B cell (primary cell): ENCODE measurements at regions not wholly inside any gene's neighbourhood (a gene's known extent, or its start where the extent isn't known, plus 50 kb on each side); places are given as distances from the start of the nearest gene placed in this dataset.

ENCODE experiments used
- ATAC-seq: fragments of 200-7000 bp; cut with Tn5 transposase; one replicate; pipeline ENCODE4 v1.10.0; 2021; ENCODE audit warnings: low read depth, mild to moderate bottlenecking, moderate number of reproducible peaks, moderate library complexity
- CTCF ChIA-PET: fragments of 350-600 bp; sonication (Branson Sonifier 250); formaldehyde crosslinking; loops from one replicate; lab custom pipeline; 2021; ENCODE audit warnings: antibody characterized with exemption, inconsistent platforms; lab: Charles Lee
- POLR2A ChIA-PET: fragments of 350-600 bp; sonication (Branson Sonifier 250); formaldehyde crosslinking; loops from one replicate; lab custom pipeline; 2021; ENCODE audit warnings: antibody characterized with exemption; lab: Charles Lee
- DNase-seq: peaks from one replicate; pipeline ENCODE4 v3.0.0; 2013
- H2AFZ ChIP-seq: 2 replicates; pipeline ENCODE4 v1.6.1; 2012; ENCODE audit warnings: mild to moderate bottlenecking, low read depth, low read length; ENCODE audit not compliant: insufficient read depth, poor library complexity, severe bottlenecking
- H3K27ac ChIP-seq, 2 donors: 1 replicate in 1 of 2; 2 replicates in 1 of 2; pipeline ENCODE4 v1.5.1; 2012 to 2013; ENCODE audit warnings: low read length in 2 of 2, mild to moderate bottlenecking in 2 of 2, moderate library complexity in 1 of 2
- H3K27me3 ChIP-seq, 4 experiments: fragments of 200-600 bp in 1 of 4; sonication (generic) in 1 of 4; replicated peaks in 1 of 4; 1 replicate in 2 of 4; 2 replicates in 2 of 4; pipeline versions ENCODE4 v1.6.1 to v1.7.0; 2013 to 2016; ENCODE audit warnings: low read length in 3 of 4, mild to moderate bottlenecking in 2 of 4, mixed read lengths in 1 of 4, moderate library complexity in 1 of 4; ENCODE audit not compliant: insufficient read depth in 4 of 4, control insufficient read depth in 3 of 4; ENCODE audit errors: control extremely low read depth in 1 of 4
- H3K36me3 ChIP-seq, 2 experiments: replicated peaks in 1 of 2; 1 replicate in 1 of 2; 2 replicates in 1 of 2; pipeline versions ENCODE4 v1.6.1 to v1.7.1; 2013; ENCODE audit warnings: low read length in 1 of 2; ENCODE audit not compliant: insufficient read depth in 2 of 2, control insufficient read depth in 1 of 2; ENCODE audit errors: control extremely low read depth in 1 of 2, extremely low read depth in 1 of 2
- H3K4me1 ChIP-seq, 2 donors: fragments of 200-600 bp in 1 of 2; sonication (generic) in 1 of 2; 1 replicate in 1 of 2; 2 replicates in 1 of 2; pipeline versions ENCODE4 v1.5.1 to v1.6.1; 2013 to 2017; ENCODE audit warnings: low read length in 2 of 2; ENCODE audit not compliant: control insufficient read depth in 2 of 2, insufficient read depth in 2 of 2
- H3K4me2 ChIP-seq: replicated peaks from 2 replicates; pipeline ENCODE3; 2012; ENCODE audit warnings: mild to moderate bottlenecking, low read depth, low read length; ENCODE audit not compliant: poor library complexity, severe bottlenecking
- H3K4me3 ChIP-seq, 5 experiments: fragments of 200-600 bp in 1 of 5; sonication (generic) in 1 of 5; 1 replicate in 3 of 5; 2 replicates in 2 of 5; pipeline versions ENCODE4 v1.5.1 to v1.7.0; 2011 to 2016; ENCODE audit warnings: low read length in 4 of 5, mild to moderate bottlenecking in 4 of 5, low read depth in 2 of 5, control low read depth in 1 of 5, moderate library complexity in 1 of 5; ENCODE audit not compliant: insufficient read depth in 1 of 5; ENCODE audit errors: control extremely low read depth in 1 of 5, extremely low read depth in 1 of 5
- H3K79me2 ChIP-seq: fragments of 200-600 bp; sonication (generic); one replicate; pipeline ENCODE4 v1.6.0; 2016; ENCODE audit warnings: low read length; ENCODE audit not compliant: control insufficient read depth, insufficient read depth
- H3K9ac ChIP-seq: fragments of 200-600 bp; sonication (generic); 2 replicates; pipeline ENCODE4 v1.6.1; 2017; ENCODE audit warnings: mild to moderate bottlenecking, low read length, moderate library complexity
- H3K9me3 ChIP-seq, 3 donors: one replicate each; pipeline versions ENCODE4 v1.6.1 to v1.7.1; 2013; ENCODE audit warnings: low read length in 2 of 3; ENCODE audit not compliant: control insufficient read depth in 2 of 3, insufficient read depth in 1 of 3; ENCODE audit errors: control extremely low read depth in 1 of 3
- H4K20me1 ChIP-seq: 2 replicates; pipeline ENCODE4 v1.6.0; 2012; ENCODE audit warnings: mild to moderate bottlenecking, low read length; ENCODE audit not compliant: insufficient read depth, control insufficient read depth, poor library complexity, severe bottlenecking
- H3K27ac Mint-ChIP-seq: one replicate; pipeline ENCODE4 v1.8.0; 2021; ENCODE audit warnings: mixed read lengths
- H3K27me3 Mint-ChIP-seq: one replicate; pipeline ENCODE4 v1.8.0; 2021; ENCODE audit warnings: mixed read lengths
- H3K4me1 Mint-ChIP-seq: one replicate; pipeline ENCODE4 v1.8.0; 2021; ENCODE audit warnings: mixed read lengths
- H3K4me3 Mint-ChIP-seq: one replicate; pipeline ENCODE4 v1.8.0; 2021; ENCODE audit warnings: mixed read lengths
- H3K9me3 Mint-ChIP-seq: one replicate; pipeline ENCODE4 v1.8.0; 2022; ENCODE audit warnings: mixed read lengths; ENCODE audit not compliant: insufficient read depth
- EZH2 ChIP-seq: IDR thresholded peaks from 2 replicates; pipeline ENCODE4 v1.6.1; 2012; ENCODE audit warnings: borderline replicate concordance, low read depth, mild to moderate bottlenecking, moderate library complexity, low read length; ENCODE audit not compliant: insufficient read depth, poor library complexity, severe bottlenecking
- WGBS: methylation state at CpG from one replicate; pipeline ENCODE4 v1.1.5; 2013; ENCODE audit warnings: missing lambda C conversion rate; ENCODE audit not compliant: insufficient coverage; 5-methylcytosine and 5-hydroxymethylcytosine counted together
- intact Hi-C: fragments of 100-400 bp; cut with micrococcal nuclease; formaldehyde crosslinking; loops from one replicate; pipeline ENCODE4 v1.10.0; 2022
- TF ChIP-seq, protein P1 (sequence below): fragments of 200-600 bp; IDR thresholded peaks from one replicate; pipeline ENCODE4 v1.8.0; 2022; ENCODE audit warnings: antibody characterized with exemption, mild to moderate bottlenecking

- WGBS = 100% methylated on average over 5 of the region's 6 CpGs
- H3K79me2 ChIP-seq = no peaks in the 10 kb centered on the region
- no peaks in the 10 kb centered on the region for H4K20me1 ChIP-seq
- no peak overlapping the region for H3K4me3 Mint-ChIP-seq
- H3K27me3 ChIP-seq = no peaks in the 10 kb centered on the region
- POLR2A ChIA-PET = no interaction called here
- H3K4me3 ChIP-seq = no peak overlapping the region
- no peaks in the 10 kb centered on the region for H3K4me1 Mint-ChIP-seq
- H3K4me1 ChIP-seq = no peaks in the 10 kb centered on the region
- DNase-seq (no peak), ATAC-seq (no peak)
- H3K27ac ChIP-seq = no peak overlapping the region
- peaks cover 0 to 3% (median 0%) of the 10 kb centered on the region in 3 donors for H3K9me3 ChIP-seq
- intact Hi-C loops = no loop called here
- H3K4me2 ChIP-seq = no peak overlapping the region
- TF ChIP-seq EZH2 = no peak
- TF ChIP-seq, protein P1, sequence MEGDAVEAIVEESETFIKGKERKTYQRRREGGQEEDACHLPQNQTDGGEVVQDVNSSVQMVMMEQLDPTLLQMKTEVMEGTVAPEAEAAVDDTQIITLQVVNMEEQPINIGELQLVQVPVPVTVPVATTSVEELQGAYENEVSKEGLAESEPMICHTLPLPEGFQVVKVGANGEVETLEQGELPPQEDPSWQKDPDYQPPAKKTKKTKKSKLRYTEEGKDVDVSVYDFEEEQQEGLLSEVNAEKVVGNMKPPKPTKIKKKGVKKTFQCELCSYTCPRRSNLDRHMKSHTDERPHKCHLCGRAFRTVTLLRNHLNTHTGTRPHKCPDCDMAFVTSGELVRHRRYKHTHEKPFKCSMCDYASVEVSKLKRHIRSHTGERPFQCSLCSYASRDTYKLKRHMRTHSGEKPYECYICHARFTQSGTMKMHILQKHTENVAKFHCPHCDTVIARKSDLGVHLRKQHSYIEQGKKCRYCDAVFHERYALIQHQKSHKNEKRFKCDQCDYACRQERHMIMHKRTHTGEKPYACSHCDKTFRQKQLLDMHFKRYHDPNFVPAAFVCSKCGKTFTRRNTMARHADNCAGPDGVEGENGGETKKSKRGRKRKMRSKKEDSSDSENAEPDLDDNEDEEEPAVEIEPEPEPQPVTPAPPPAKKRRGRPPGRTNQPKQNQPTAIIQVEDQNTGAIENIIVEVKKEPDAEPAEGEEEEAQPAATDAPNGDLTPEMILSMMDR = no peak
- no peaks in the 10 kb centered on the region for H3K9me3 Mint-ChIP-seq
- no peak overlapping the region for H3K27ac Mint-ChIP-seq
- H3K9ac ChIP-seq = no peak overlapping the region
- no peaks in the 10 kb centered on the region for H3K36me3 ChIP-seq
- no peak overlapping the region for H2AFZ ChIP-seq
- no peaks in the 10 kb centered on the region for H3K27me3 Mint-ChIP-seq
- CTCF ChIA-PET = no interaction called here
Measured at GRCh38 chr13:109288151-109288709, 498.2 kb downstream of the IRS2 start.

DNA sequence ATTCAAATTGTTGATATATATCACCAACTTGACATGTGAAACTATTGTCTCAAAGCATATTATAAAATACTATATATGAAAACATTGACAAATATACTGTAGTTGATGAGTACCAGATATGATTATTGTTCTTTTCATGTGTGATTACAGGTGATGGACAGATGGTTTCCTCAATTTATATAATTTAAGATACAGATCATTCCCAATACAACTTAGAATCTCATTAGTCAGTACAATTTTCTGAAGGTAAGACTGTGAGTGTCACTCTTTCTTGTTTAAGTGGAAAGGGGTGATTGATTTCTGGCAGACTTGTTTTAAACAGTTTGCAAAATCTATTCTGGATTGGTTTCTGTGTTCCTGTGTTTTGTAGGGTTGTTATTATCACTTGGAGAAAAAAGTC, 498.8 kb downstream of the IRS2 start:
- Histone ChIP-seq H3K36me3 (no peaks in the 10 kb centered on the region), H2AFZ (no peak overlapping the region), H3K4me2 (no peak overlapping the region), H3K79me2 (no peaks in the 10 kb centered on the region), H4K20me1 (no peaks in the 10 kb centered on the region), H3K9ac (no peak overlapping the region), H3K4me1 (no peaks in the 10 kb centered on the region), H3K4me3 (no peak overlapping the region), H3K27me3 (no peaks in the 10 kb centered on the region), H3K27ac (no peak overlapping the region), H3K9me3 (no peaks in the 10 kb centered on the region)
- H3K4me3 Mint-ChIP-seq = no peak overlapping the region
- TF ChIP-seq, protein P1 = no peak
- no peak for TF ChIP-seq EZH2
- ChIA-PET POLR2A (no interaction called here), CTCF (no interaction called here)
- no peaks in the 10 kb centered on the region for H3K27me3 Mint-ChIP-seq
- H3K4me1 Mint-ChIP-seq = no peaks in the 10 kb centered on the region
- ATAC-seq (no peak), DNase-seq (no peak)
- no peaks in the 10 kb centered on the region for H3K9me3 Mint-ChIP-seq
- intact Hi-C loops = no loop called here
- H3K27ac Mint-ChIP-seq = no peak overlapping the region
